GM12878 (cell line): ENCODE measurements at regions not wholly inside any gene's neighbourhood (a gene's known extent, or its start where the extent isn't known, plus 50 kb on each side); places are given as distances from the start of the nearest gene placed in this dataset.

Experiments
- ATAC-seq: fragments of 200-7000 bp; cut with Tn5 transposase; 3 replicates; pipeline ENCODE4 v1.9.1; 2020; ENCODE audit warnings: mild to moderate bottlenecking, moderate library complexity
- BruUV-seq: library from RNA; stranded (reverse); fragments of 400-500 nt; replicated peaks from 2 replicates; lab custom pipeline; 2021; lab: Mats Ljungman, UMichigan
- CTCF ChIA-PET: fragments of 300-600 bp; sonication (Branson Sonifier 250); formaldehyde crosslinking; extraction: SDS; loops from one replicate; lab custom pipeline; 2021; ENCODE audit warnings: inconsistent platforms; lab: Yijun Ruan, JAX
- POLR2A ChIA-PET: fragments of 350-600 bp; formaldehyde crosslinking; extraction: SDS; loops from one replicate; lab custom pipeline; 2021; ENCODE audit warnings: inconsistent platforms; lab: Charles Lee
- RAD21 ChIA-PET: fragments of 300-600 bp; sonication (Branson Sonifier 250); formaldehyde crosslinking; loops from one replicate; lab custom pipeline; 2023; ENCODE audit warnings: antibody characterized with exemption; ENCODE audit not compliant: unreplicated experiment; lab: Charles Lee
- SMC1A ChIA-PET: fragments of 300-600 bp; sonication (Branson Sonifier 250); formaldehyde crosslinking; loops from one replicate; lab custom pipeline; 2023; ENCODE audit not compliant: unreplicated experiment, uncharacterized antibody; lab: Charles Lee
- DNase-seq: peaks from one replicate; pipeline ENCODE4 v3.0.0-alpha.2; 2011; ENCODE audit warnings: low read depth, low spot score
- FAIRE-seq: peaks from 3 replicates; lab custom pipeline; 2011; peaks lifted over from hg19 to GRCh38; lab: Jason Lieb, UNC
- H2AFZ ChIP-seq: 2 replicates; pipeline ENCODE4 v1.6.0; 2011; ENCODE audit warnings: low read depth, low read length, control low read depth; ENCODE audit not compliant: control insufficient read depth
- H3K27ac ChIP-seq: 2 replicates; pipeline ENCODE4 v1.5.1; 2011; ENCODE audit warnings: control low read depth; ENCODE audit not compliant: control insufficient read depth, insufficient read depth
- H3K27me3 ChIP-seq, 2 experiments: replicated peaks in 1 of 2; 2 replicates each; pipeline versions ENCODE4 v1.6.0 to v1.6.1; 2011; ENCODE audit warnings: low read length in 1 of 2; ENCODE audit not compliant: control insufficient read depth in 2 of 2, insufficient read depth in 2 of 2
- H3K36me3 ChIP-seq, 2 experiments: 2 replicates each; pipeline ENCODE4 v1.5.1; 2011; ENCODE audit warnings: low read length in 1 of 2; ENCODE audit not compliant: control insufficient read depth in 2 of 2, insufficient read depth in 2 of 2
- H3K4me1 ChIP-seq: 2 replicates; pipeline ENCODE4 v1.6.1; 2011; ENCODE audit warnings: mild to moderate bottlenecking, low read length, moderate library complexity, mixed read lengths; ENCODE audit not compliant: control insufficient read depth, insufficient read depth
- H3K4me2 ChIP-seq: 2 replicates; pipeline ENCODE4 v1.6.0; 2011; ENCODE audit warnings: control low read depth; ENCODE audit not compliant: control insufficient read depth, insufficient read depth
- H3K4me3 ChIP-seq: fragments of 200-600 bp; sonication (generic); 2 replicates; pipeline ENCODE4 v1.5.1; 2016
- H3K79me2 ChIP-seq: 2 replicates; pipeline ENCODE4 v1.6.0; 2011; ENCODE audit warnings: low read length; ENCODE audit not compliant: control insufficient read depth, insufficient read depth
- H3K9ac ChIP-seq: 2 replicates; pipeline ENCODE4 v1.8.0; 2011; ENCODE audit warnings: low read length, control low read depth, mixed read lengths; ENCODE audit not compliant: control insufficient read depth, insufficient read depth
- H3K9me3 ChIP-seq: replicated peaks from 3 replicates; pipeline ENCODE4 v1.5.1; 2011; ENCODE audit warnings: mild to moderate bottlenecking, low read length; ENCODE audit not compliant: control insufficient read depth, insufficient read depth
- H4K20me1 ChIP-seq: 2 replicates; pipeline ENCODE4 v1.6.0; 2011; ENCODE audit not compliant: control insufficient read depth, insufficient read depth
- ATF3 ChIP-seq: IDR thresholded peaks from 2 replicates; pipeline ENCODE4 v1.6.1; 2011; ENCODE audit warnings: low read depth, mild to moderate bottlenecking, low read length, moderate library complexity, borderline replicate concordance; ENCODE audit errors: extremely low read depth
- IKZF1 ChIP-seq: fragments of 450-650 bp; conservative IDR thresholded peaks from 2 replicates; pipeline ENCODE4 v1.6.1; 2017; ENCODE audit warnings: antibody characterized with exemption, mild to moderate bottlenecking
- MYC ChIP-seq: IDR thresholded peaks from 2 replicates; pipeline ENCODE4 v1.6.1; 2011; ENCODE audit warnings: mild to moderate bottlenecking, low read length, moderate library complexity, inconsistent platforms; ENCODE audit not compliant: insufficient read depth, insufficient replicate concordance, insufficient read length, severe bottlenecking
- NFIC ChIP-seq: IDR thresholded peaks from 2 replicates; pipeline ENCODE4 v1.6.1; 2012; ENCODE audit warnings: low read depth, mild to moderate bottlenecking, inconsistent platforms, low read length, moderate library complexity
- RAD51 ChIP-seq: fragments of 450-650 bp; IDR thresholded peaks from 2 replicates; pipeline ENCODE4 v1.6.1; 2016; ENCODE audit warnings: moderate library complexity, mild to moderate bottlenecking, inconsistent platforms
- RUNX3 ChIP-seq: IDR thresholded peaks from 2 replicates; pipeline ENCODE4 v1.6.1; 2012; ENCODE audit warnings: low read length, inconsistent platforms
- ZBED1 ChIP-seq: IDR thresholded peaks from 2 replicates; pipeline ENCODE4 v1.6.1; 2016; ENCODE audit warnings: borderline replicate concordance
- ZNF24 ChIP-seq: fragments of 450-650 bp; IDR thresholded peaks from 2 replicates; pipeline ENCODE4 v1.6.1; 2017; ENCODE audit warnings: antibody characterized with exemption, mild to moderate bottlenecking
- WGBS: methylation state at CpG from one replicate; pipeline ENCODE4 v1.1.6; 2016; ENCODE audit warnings: low lambda C conversion rate; ENCODE audit not compliant: insufficient replicate concordance, insufficient coverage; ENCODE audit errors: missing lambda C conversion rate; 5-methylcytosine and 5-hydroxymethylcytosine counted together
- in situ Hi-C: fragments of 300-500 bp; cut with MboI; formaldehyde crosslinking; loops from 9 replicates; pipeline ENCODE4 v1.14.3; 2018; ENCODE audit warnings: mixed read lengths
- intact Hi-C: fragments of 100-400 bp; cut with micrococcal nuclease; formaldehyde crosslinking; loops from one replicate; pipeline ENCODE4 v1.14.2; 2022; ENCODE audit not compliant: unreplicated experiment
- TF ChIP-seq, protein P1 (sequence below): IDR thresholded peaks from 2 replicates; pipeline ENCODE4 v1.6.1; 2012; ENCODE audit warnings: improper control_type of control experiment, low read depth, low read length; ENCODE audit not compliant: insufficient replicate concordance
- TF ChIP-seq, protein P2 (sequence below): fragments of 450-650 bp; IDR thresholded peaks from 2 replicates; pipeline ENCODE4 v1.6.1; 2017; ENCODE audit warnings: low read depth, mild to moderate bottlenecking, moderate library complexity

- ChIA-PET POLR2A (interaction anchor here (0.6 kb wide), 1 partner anchor 477 kb away, joined by 3 read pairs; no protein-coding TSS in a partner anchor), RAD21 (interaction anchor here (0.8 to 2.0 kb wide), 3 partner anchors 174 to 290 kb away, joined by 3 to 5 read pairs (median 3); no protein-coding TSS in a partner anchor), CTCF (interaction anchor here (0.6 to 1.5 kb wide), 2 partner anchors 287 to 438 kb away, joined by 4 read pairs; no protein-coding TSS in a partner anchor), SMC1A (interaction anchor here (0.8 kb wide), 1 partner anchor 20 kb away, joined by 3 read pairs; no protein-coding TSS in a partner anchor)
- Histone ChIP-seq H4K20me1 (no peaks in the 10 kb centered on the region), H3K9me3 (no peaks in the 10 kb centered on the region), H2AFZ (no peak overlapping the region), H3K36me3 (no peaks in the 10 kb centered on the region), H3K9ac (no peak overlapping the region), H3K27me3 (no peaks in the 10 kb centered on the region), H3K4me2 (no peak overlapping the region), H3K4me1 (no peaks in the 10 kb centered on the region), H3K79me2 (no peaks in the 10 kb centered on the region), H3K27ac (no peak overlapping the region), H3K4me3 (no peak overlapping the region)
- TF ChIP-seq RUNX3 (peak; percentile 55), ATF3 (no peak), NFIC (no peak), RAD51 (no peak), IKZF1 (peak; percentile 56), MYC (no peak), ZBED1 (no peak), ZNF24 (no peak)
- TF ChIP-seq, protein P1, sequence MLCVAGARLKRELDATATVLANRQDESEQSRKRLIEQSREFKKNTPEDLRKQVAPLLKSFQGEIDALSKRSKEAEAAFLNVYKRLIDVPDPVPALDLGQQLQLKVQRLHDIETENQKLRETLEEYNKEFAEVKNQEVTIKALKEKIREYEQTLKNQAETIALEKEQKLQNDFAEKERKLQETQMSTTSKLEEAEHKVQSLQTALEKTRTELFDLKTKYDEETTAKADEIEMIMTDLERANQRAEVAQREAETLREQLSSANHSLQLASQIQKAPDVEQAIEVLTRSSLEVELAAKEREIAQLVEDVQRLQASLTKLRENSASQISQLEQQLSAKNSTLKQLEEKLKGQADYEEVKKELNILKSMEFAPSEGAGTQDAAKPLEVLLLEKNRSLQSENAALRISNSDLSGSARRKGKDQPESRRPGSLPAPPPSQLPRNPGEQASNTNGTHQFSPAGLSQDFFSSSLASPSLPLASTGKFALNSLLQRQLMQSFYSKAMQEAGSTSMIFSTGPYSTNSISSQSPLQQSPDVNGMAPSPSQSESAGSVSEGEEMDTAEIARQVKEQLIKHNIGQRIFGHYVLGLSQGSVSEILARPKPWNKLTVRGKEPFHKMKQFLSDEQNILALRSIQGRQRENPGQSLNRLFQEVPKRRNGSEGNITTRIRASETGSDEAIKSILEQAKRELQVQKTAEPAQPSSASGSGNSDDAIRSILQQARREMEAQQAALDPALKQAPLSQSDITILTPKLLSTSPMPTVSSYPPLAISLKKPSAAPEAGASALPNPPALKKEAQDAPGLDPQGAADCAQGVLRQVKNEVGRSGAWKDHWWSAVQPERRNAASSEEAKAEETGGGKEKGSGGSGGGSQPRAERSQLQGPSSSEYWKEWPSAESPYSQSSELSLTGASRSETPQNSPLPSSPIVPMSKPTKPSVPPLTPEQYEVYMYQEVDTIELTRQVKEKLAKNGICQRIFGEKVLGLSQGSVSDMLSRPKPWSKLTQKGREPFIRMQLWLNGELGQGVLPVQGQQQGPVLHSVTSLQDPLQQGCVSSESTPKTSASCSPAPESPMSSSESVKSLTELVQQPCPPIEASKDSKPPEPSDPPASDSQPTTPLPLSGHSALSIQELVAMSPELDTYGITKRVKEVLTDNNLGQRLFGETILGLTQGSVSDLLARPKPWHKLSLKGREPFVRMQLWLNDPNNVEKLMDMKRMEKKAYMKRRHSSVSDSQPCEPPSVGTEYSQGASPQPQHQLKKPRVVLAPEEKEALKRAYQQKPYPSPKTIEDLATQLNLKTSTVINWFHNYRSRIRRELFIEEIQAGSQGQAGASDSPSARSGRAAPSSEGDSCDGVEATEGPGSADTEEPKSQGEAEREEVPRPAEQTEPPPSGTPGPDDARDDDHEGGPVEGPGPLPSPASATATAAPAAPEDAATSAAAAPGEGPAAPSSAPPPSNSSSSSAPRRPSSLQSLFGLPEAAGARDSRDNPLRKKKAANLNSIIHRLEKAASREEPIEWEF: no peak
- TF ChIP-seq, protein P2, sequence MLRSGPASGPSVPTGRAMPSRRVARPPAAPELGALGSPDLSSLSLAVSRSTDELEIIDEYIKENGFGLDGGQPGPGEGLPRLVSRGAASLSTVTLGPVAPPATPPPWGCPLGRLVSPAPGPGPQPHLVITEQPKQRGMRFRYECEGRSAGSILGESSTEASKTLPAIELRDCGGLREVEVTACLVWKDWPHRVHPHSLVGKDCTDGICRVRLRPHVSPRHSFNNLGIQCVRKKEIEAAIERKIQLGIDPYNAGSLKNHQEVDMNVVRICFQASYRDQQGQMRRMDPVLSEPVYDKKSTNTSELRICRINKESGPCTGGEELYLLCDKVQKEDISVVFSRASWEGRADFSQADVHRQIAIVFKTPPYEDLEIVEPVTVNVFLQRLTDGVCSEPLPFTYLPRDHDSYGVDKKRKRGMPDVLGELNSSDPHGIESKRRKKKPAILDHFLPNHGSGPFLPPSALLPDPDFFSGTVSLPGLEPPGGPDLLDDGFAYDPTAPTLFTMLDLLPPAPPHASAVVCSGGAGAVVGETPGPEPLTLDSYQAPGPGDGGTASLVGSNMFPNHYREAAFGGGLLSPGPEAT: 0 out of 2 replicates have a peak, but pooled peaks have one; percentile 29
- ATAC-seq: peak; percentile 32; the same call in 1 of the 3 replicates
- FAIRE-seq: no peak
- DNase-seq: no peak
- no TSS peak for BruUV-seq
- in situ Hi-C loops: no loop called here
- intact Hi-C loops: no loop called here
- 2% methylated on average over 3 of the region's 3 CpGs for WGBS
Measured at GRCh38 chr6:119637768-119638167, 288.2 kb upstream of the MAN1A1 start.
